Natural killer cell (primary cell): ENCODE measurements at regions not wholly inside any gene's neighbourhood (a gene's known extent, or its start where the extent isn't known, plus 50 kb on each side); places are given as distances from the start of the nearest gene placed in this dataset.

ENCODE experiments used
- ATAC-seq, 3 donors: fragments of 150-1000 bp in 2 of 3; fragments of 200-7000 bp in 1 of 3; cut with Tn5 transposase; 1 replicate in 1 of 3; 2 replicates in 2 of 3; pipeline ENCODE4 v1.10.0; 2021; ENCODE audit warnings: mild to moderate bottlenecking in 2 of 3, moderate library complexity in 2 of 3
- DNase-seq, 2 donors: peaks; one replicate each; pipeline versions ENCODE4 v3.0.0 to v3.0.0-alpha.2; 2013 to 2021; ENCODE audit warnings: mixed read lengths in 1 of 2
- H3K27ac ChIP-seq: one replicate; pipeline ENCODE4 v1.5.1; 2013; ENCODE audit warnings: mild to moderate bottlenecking, low read length
- H3K27me3 ChIP-seq: one replicate; pipeline ENCODE4 v1.6.1; 2013; ENCODE audit warnings: low read length; ENCODE audit not compliant: control insufficient read depth, insufficient read depth
- H3K36me3 ChIP-seq: one replicate; pipeline ENCODE4 v1.6.1; 2013; ENCODE audit warnings: low read length; ENCODE audit not compliant: control insufficient read depth, insufficient read depth
- H3K4me1 ChIP-seq: one replicate; pipeline ENCODE4 v1.6.1; 2013; ENCODE audit warnings: low read length; ENCODE audit not compliant: control insufficient read depth, insufficient read depth
- H3K4me3 ChIP-seq: one replicate; pipeline ENCODE4 v1.5.1; 2013; ENCODE audit warnings: low read length
- H3K9me3 ChIP-seq: one replicate; pipeline ENCODE4 v1.6.1; 2013; ENCODE audit warnings: low read length; ENCODE audit not compliant: control insufficient read depth, insufficient read depth
- H3K27ac Mint-ChIP-seq, 2 donors: one replicate each; pipeline ENCODE4 v1.8.0; 2022; ENCODE audit warnings: mild to moderate bottlenecking in 2 of 2, mixed read lengths in 2 of 2, moderate library complexity in 1 of 2
- H3K27me3 Mint-ChIP-seq, 2 donors: one replicate each; pipeline ENCODE4 v1.8.0; 2022; ENCODE audit warnings: low read depth in 2 of 2, mixed read lengths in 2 of 2
- H3K36me3 Mint-ChIP-seq: one replicate; pipeline ENCODE4 v1.8.0; 2022; ENCODE audit warnings: mixed read lengths
- H3K4me1 Mint-ChIP-seq, 2 donors: one replicate each; pipeline ENCODE4 v1.8.0; 2022; ENCODE audit warnings: mixed read lengths in 2 of 2
- H3K4me3 Mint-ChIP-seq: one replicate; pipeline ENCODE4 v1.8.0; 2022; ENCODE audit warnings: mild to moderate bottlenecking, moderate library complexity, mixed read lengths
- H3K9me3 Mint-ChIP-seq, 2 donors: one replicate each; pipeline ENCODE4 v1.8.0; 2022; ENCODE audit warnings: mixed read lengths in 2 of 2
- WGBS: methylation state at CpG from one replicate; pipeline ENCODE4 v1.1.7; 2013; ENCODE audit warnings: missing lambda C conversion rate; ENCODE audit not compliant: insufficient coverage; 5-methylcytosine and 5-hydroxymethylcytosine counted together
- intact Hi-C: fragments of 100-400 bp; cut with micrococcal nuclease; formaldehyde crosslinking; loops from one replicate; pipeline ENCODE4 v1.14.2; 2022
- TF ChIP-seq, protein P1 (sequence below): fragments of 200-600 bp; IDR thresholded peaks from one replicate; pipeline ENCODE4 v1.8.0; 2022; ENCODE audit warnings: antibody characterized with exemption

DNA sequence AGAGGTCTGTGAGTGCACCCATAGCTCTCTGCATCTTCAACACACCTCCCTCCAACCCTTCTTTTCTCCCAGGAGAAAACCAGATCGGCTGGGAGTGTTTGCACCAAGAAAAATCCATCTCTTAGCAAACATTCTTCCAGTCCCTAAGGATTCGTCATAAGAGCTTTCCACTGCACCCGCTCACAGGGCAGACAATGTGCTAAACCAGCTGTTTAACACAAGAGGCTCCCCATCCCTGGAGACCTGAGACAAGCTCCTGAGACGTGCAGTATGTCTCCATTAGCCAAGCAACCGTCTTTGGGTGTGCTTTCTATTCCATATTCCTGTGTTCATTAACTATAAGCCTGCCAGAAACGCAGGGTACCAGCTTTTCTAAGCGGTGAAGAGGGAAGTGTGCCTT is 93.6 kb upstream of the ZNF462 start:
- 78% methylated on average over 7 of the region's 7 CpGs for WGBS

DNA sequence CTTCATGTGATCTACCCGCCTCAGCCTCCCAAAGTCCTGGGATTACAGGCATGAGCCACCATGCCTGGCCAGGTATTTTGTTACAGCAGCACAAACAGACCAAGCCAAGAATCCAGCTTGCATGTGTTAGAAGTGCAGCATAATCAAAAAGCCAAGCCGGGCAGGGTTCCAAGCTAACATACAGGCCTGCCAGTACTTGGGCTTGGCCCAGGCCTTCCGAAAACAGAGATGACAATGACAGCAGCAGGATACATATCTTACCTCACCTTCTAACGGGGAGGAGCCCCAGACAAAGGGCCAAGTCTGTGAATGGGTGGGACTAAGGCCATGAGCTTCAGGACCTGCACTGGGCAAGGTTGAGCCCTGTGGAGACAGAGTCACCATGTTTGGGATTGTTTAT is 91.4 kb upstream of the ZNF462 start:
- H3K9me3 ChIP-seq: no peaks in the 10 kb centered on the region

More for the DNA sequence above, 93.6 kb upstream of the ZNF462 start:
- Mint-ChIP-seq H3K9me3 (peaks cover 0 to 2% of the 10 kb centered on the region in 2 donors), H3K4me3 (no peak overlapping the region), H3K4me1 (no peaks in the 10 kb centered on the region), H3K27me3 (peaks cover 2 to 10% of the 10 kb centered on the region in 2 donors), H3K36me3 (no peaks in the 10 kb centered on the region), H3K27ac (no peak overlapping the region)
- no peak overlapping the region for H3K4me3 ChIP-seq
- no peaks in the 10 kb centered on the region for H3K9me3 ChIP-seq
- H3K36me3 ChIP-seq: no peaks in the 10 kb centered on the region
- H3K27ac ChIP-seq: no peak overlapping the region
- intact Hi-C loops: loop anchor here (10.0 kb wide), 1 partner anchor 695 kb away; no protein-coding TSS in a partner anchor
- TF ChIP-seq, protein P1, sequence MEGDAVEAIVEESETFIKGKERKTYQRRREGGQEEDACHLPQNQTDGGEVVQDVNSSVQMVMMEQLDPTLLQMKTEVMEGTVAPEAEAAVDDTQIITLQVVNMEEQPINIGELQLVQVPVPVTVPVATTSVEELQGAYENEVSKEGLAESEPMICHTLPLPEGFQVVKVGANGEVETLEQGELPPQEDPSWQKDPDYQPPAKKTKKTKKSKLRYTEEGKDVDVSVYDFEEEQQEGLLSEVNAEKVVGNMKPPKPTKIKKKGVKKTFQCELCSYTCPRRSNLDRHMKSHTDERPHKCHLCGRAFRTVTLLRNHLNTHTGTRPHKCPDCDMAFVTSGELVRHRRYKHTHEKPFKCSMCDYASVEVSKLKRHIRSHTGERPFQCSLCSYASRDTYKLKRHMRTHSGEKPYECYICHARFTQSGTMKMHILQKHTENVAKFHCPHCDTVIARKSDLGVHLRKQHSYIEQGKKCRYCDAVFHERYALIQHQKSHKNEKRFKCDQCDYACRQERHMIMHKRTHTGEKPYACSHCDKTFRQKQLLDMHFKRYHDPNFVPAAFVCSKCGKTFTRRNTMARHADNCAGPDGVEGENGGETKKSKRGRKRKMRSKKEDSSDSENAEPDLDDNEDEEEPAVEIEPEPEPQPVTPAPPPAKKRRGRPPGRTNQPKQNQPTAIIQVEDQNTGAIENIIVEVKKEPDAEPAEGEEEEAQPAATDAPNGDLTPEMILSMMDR: no peak
- no peaks in the 10 kb centered on the region for H3K4me1 ChIP-seq
- H3K27me3 ChIP-seq: no peaks in the 10 kb centered on the region
- no peak for ATAC-seq
- DNase-seq: no peak

DNA sequence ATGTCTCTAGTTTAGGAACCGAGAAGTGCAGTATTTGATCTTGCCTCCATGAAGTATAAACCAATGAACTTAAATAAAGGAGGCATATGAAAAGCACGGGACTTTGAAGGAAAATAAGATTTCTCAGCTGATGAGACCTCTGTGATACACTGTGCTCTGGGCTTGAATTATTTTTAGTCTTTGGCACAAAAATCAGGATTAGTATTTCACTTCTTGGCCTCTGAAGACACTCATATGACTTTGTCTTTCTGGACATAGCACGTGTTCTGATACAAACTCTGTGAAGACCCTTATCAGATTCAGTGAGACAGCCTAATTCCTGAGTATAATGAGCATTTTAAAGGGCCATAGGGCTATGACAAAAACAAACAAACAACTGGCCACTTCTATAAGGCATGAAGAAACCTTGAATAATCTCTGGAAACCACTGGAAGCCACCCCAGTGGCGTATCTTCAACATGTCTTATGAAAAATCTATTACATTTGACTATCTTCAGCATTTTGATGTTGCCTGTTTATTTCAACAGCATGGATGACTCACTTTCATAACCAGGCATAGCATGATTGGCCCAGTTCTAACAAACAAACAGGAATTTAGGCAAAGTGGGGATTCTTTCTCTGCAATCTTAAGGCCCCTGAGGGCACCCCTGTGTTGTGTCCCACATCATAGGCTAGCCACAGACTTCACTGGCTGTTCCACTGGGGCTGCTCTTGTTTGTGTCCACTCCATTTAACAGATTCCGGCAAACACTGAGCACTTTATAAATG is 90.3 kb upstream of the ZNF462 start:
- no peaks in the 10 kb centered on the region for H3K36me3 ChIP-seq
- no peak overlapping the region for H3K27ac ChIP-seq
- Mint-ChIP-seq H3K27ac (no peak overlapping the region), H3K4me3 (no peak overlapping the region), H3K36me3 (no peaks in the 10 kb centered on the region), H3K9me3 (no peaks in the 10 kb centered on the region), H3K4me1 (no peaks in the 10 kb centered on the region), H3K27me3 (no peaks in the 10 kb centered on the region)
- TF ChIP-seq, protein P1: no peak
- H3K9me3 ChIP-seq: no peaks in the 10 kb centered on the region
- no peaks in the 10 kb centered on the region for H3K27me3 ChIP-seq
- H3K4me3 ChIP-seq: no peak overlapping the region
- ATAC-seq (no peak), DNase-seq (no peak)
- WGBS: 82% methylated on average over 5 of the region's 5 CpGs
- intact Hi-C loops: no loop called here
- H3K4me1 ChIP-seq: no peaks in the 10 kb centered on the region

More for the DNA sequence above, 91.4 kb upstream of the ZNF462 start:
- no peaks in the 10 kb centered on the region for H3K4me1 Mint-ChIP-seq
- 85% methylated on average over 4 of the region's 4 CpGs for WGBS
- H3K27me3 Mint-ChIP-seq: no peaks in the 10 kb centered on the region
- no peaks in the 10 kb centered on the region for H3K9me3 Mint-ChIP-seq
- ATAC-seq: no peak
- no peak overlapping the region for H3K4me3 ChIP-seq
- H3K27ac Mint-ChIP-seq: no peak overlapping the region
- intact Hi-C loops: no loop called here
- H3K36me3 ChIP-seq: no peaks in the 10 kb centered on the region
- no peak for DNase-seq
- no peaks in the 10 kb centered on the region for H3K36me3 Mint-ChIP-seq
- no peak overlapping the region for H3K27ac ChIP-seq
- H3K4me3 Mint-ChIP-seq: no peak overlapping the region
- no peaks in the 10 kb centered on the region for H3K27me3 ChIP-seq
- H3K4me1 ChIP-seq: no peaks in the 10 kb centered on the region
- TF ChIP-seq, protein P1: no peak

DNA sequence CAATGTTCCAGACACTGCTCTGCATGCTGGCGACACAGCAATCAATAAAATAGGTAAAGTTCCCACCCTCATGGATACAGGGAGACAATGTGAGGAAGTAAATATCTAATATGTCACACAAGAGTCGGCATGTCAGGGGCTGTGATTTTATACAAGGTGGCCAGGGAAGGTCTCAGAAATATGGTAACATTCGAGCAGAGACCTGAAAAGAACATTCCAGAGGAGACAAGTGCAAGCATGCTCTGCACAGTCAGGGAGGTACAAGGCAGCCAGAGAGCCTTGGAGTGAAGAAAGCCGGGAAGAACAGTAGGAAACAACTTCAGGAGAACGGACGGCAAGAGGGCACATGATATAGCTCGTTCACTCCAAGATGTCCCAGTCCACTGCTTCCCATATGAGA is 89.2 kb upstream of the ZNF462 start:
- ATAC-seq (no peak), DNase-seq (no peak)
- H3K27ac Mint-ChIP-seq: no peak overlapping the region
- H3K9me3 Mint-ChIP-seq: no peaks in the 10 kb centered on the region
- H3K9me3 ChIP-seq: no peaks in the 10 kb centered on the region
- H3K4me1 ChIP-seq: no peaks in the 10 kb centered on the region
- no peaks in the 10 kb centered on the region for H3K36me3 Mint-ChIP-seq
- intact Hi-C loops: no loop called here
- H3K36me3 ChIP-seq: no peaks in the 10 kb centered on the region
- H3K27me3 ChIP-seq: no peaks in the 10 kb centered on the region
- no peak overlapping the region for H3K4me3 Mint-ChIP-seq
- TF ChIP-seq, protein P1: no peak
- WGBS: 79% methylated on average over 7 of the region's 7 CpGs
- H3K27ac ChIP-seq: no peak overlapping the region
- H3K4me1 Mint-ChIP-seq: no peaks in the 10 kb centered on the region
- no peaks in the 10 kb centered on the region for H3K27me3 Mint-ChIP-seq
- no peak overlapping the region for H3K4me3 ChIP-seq
